ENCODE measurements at regions not wholly inside any gene's neighbourhood (a gene's known extent, or its start where the extent isn't known, plus 50 kb on each side); places are given as distances from the start of the nearest gene placed in this dataset.
"Not testable (repeated sequence)": the region's sequence is repeated elsewhere in the genome, so short reads cannot be mapped to it uniquely, and the experiment has no call there.

- DNase-seq (ENCODE audit: low read depth), result no peak
- no peak overlapping the region for H3K4me3 ChIP-seq (ENCODE audit: low read depth, low read length)
- TF ChIP-seq MAX (IDR thresholded peaks at IDR 0.05; ENCODE audit: low read depth, low read length) (no peak), POLR2A (IDR thresholded peaks at IDR 0.05; ENCODE audit: extremely low read depth, insufficient read length) (no peak), MYC (IDR thresholded peaks at IDR 0.05; ENCODE audit: low read depth, low read length) (no peak), CTCF (IDR thresholded peaks at IDR 0.05; ENCODE audit: low read depth, low read length) (no peak)
Observed at GRCh38 chr15:23869396-23869795, 182.3 kb upstream of the NDN start.

GRCh38 chr15:23873613-23874012 lies 186.5 kb upstream of the NDN start:
- H3K4me3 ChIP-seq (ENCODE audit: low read depth, low read length); DNase-seq (ENCODE audit: low read depth): not testable (repeated sequence)

- DNase-seq (ENCODE audit: low read depth), result peak; percentile 18
- no peak for TF ChIP-seq MYC (IDR thresholded peaks at IDR 0.05; ENCODE audit: low read depth, low read length)
- no peak for TF ChIP-seq POLR2A (IDR thresholded peaks at IDR 0.05; ENCODE audit: extremely low read depth, insufficient read length)
- no peak for TF ChIP-seq MAX (IDR thresholded peaks at IDR 0.05; ENCODE audit: low read depth, low read length)
- peak; percentile 71 for TF ChIP-seq CTCF (IDR thresholded peaks at IDR 0.05; ENCODE audit: low read depth, low read length)
- H3K4me3 ChIP-seq (ENCODE audit: low read depth, low read length), result no peak overlapping the region
Observed at GRCh38 chr15:23877502-23878412, 190.7 kb upstream of the NDN start.

- DNase-seq (ENCODE audit: low read depth), result no peak
- no peak overlapping the region for H3K4me3 ChIP-seq (ENCODE audit: low read depth, low read length)
- TF ChIP-seq POLR2A (IDR thresholded peaks at IDR 0.05; ENCODE audit: extremely low read depth, insufficient read length) (no peak), MYC (IDR thresholded peaks at IDR 0.05; ENCODE audit: low read depth, low read length) (no peak), MAX (IDR thresholded peaks at IDR 0.05; ENCODE audit: low read depth, low read length) (no peak), CTCF (IDR thresholded peaks at IDR 0.05; ENCODE audit: low read depth, low read length) (no peak)
Observed at GRCh38 chr15:23881291-23881690, 194.2 kb upstream of the NDN start.

GRCh38 chr15:23890218-23890617 lies 203.1 kb upstream of the NDN start:
- TF ChIP-seq POLR2A (IDR thresholded peaks at IDR 0.05; ENCODE audit: extremely low read depth, insufficient read length) (no peak), MAX (IDR thresholded peaks at IDR 0.05; ENCODE audit: low read depth, low read length) (no peak), CTCF (IDR thresholded peaks at IDR 0.05; ENCODE audit: low read depth, low read length) (no peak), MYC (IDR thresholded peaks at IDR 0.05; ENCODE audit: low read depth, low read length) (no peak)
- DNase-seq (ENCODE audit: low read depth), result no peak
- H3K4me3 ChIP-seq (ENCODE audit: low read depth, low read length), result no peak overlapping the region

- DNase-seq (ENCODE audit: low read depth), result no peak
- H3K4me3 ChIP-seq (ENCODE audit: low read depth, low read length), result no peak overlapping the region
- TF ChIP-seq MYC (IDR thresholded peaks at IDR 0.05; ENCODE audit: low read depth, low read length) (no peak), POLR2A (IDR thresholded peaks at IDR 0.05; ENCODE audit: extremely low read depth, insufficient read length) (no peak), CTCF (IDR thresholded peaks at IDR 0.05; ENCODE audit: low read depth, low read length) (no peak), MAX (IDR thresholded peaks at IDR 0.05; ENCODE audit: low read depth, low read length) (no peak)
Observed at GRCh38 chr15:23897091-23897490, 210.0 kb upstream of the NDN start.
